HG03108 (cell line): ENCODE measurements at regions not wholly inside any gene's neighbourhood (a gene's known extent, or its start where the extent isn't known, plus 50 kb on each side); places are given as distances from the start of the nearest gene placed in this dataset.
"Not testable (repeated sequence)": the region's sequence is repeated elsewhere in the genome, so short reads cannot be mapped to it uniquely, and the experiment has no call there.

Experiments
- ATAC-seq: cut with Tn5 transposase; IDR thresholded peaks from one replicate; pipeline ENCODE4 v1.9.1; 2021; ENCODE audit warnings: moderate library complexity; ENCODE audit not compliant: unreplicated experiment

- no peak for ATAC-seq
These were observed 293.7 kb downstream of the BCL11A start for GRCh38 chr2:60259781-60260180.

- ATAC-seq, result no peak
These were observed 300.8 kb downstream of the BCL11A start for GRCh38 chr2:60252581-60253150.

GRCh38 chr2:60251247-60251646, 302.2 kb downstream of the BCL11A start:
- ATAC-seq, result no peak

GRCh38 chr2:60249879-60250278, 303.6 kb downstream of the BCL11A start:
- no peak for ATAC-seq

GRCh38 chr2:60247471-60247870, 306.0 kb downstream of the BCL11A start:
- no peak for ATAC-seq

- ATAC-seq, result no peak
These were observed 306.9 kb downstream of the BCL11A start for GRCh38 chr2:60246583-60246982.

GRCh38 chr2:60234274-60234986, 319.0 kb downstream of the BCL11A start:
- ATAC-seq, result no peak

- ATAC-seq, result no peak
These were observed 322.9 kb downstream of the BCL11A start for GRCh38 chr2:60230596-60230995.

- no peak for ATAC-seq
These were observed 323.4 kb downstream of the BCL11A start for GRCh38 chr2:60230037-60230436.

- ATAC-seq, result no peak
These were observed 326.5 kb downstream of the BCL11A start for GRCh38 chr2:60226943-60227342.

- no peak for ATAC-seq
These were observed 327.3 kb downstream of the BCL11A start for GRCh38 chr2:60226191-60226590.

- ATAC-seq, result no peak
These were observed 329.6 kb downstream of the BCL11A start for GRCh38 chr2:60223859-60224258.

- ATAC-seq, result no peak
These were observed 332.4 kb downstream of the BCL11A start for GRCh38 chr2:60221098-60221497.

GRCh38 chr2:60219536-60219935, 333.9 kb downstream of the BCL11A start:
- ATAC-seq, result no peak

GRCh38 chr2:60216452-60216995, 336.9 kb downstream of the BCL11A start:
- ATAC-seq, result no peak

- ATAC-seq, result no peak
These were observed 338.0 kb downstream of the BCL11A start for GRCh38 chr2:60215386-60215901.

GRCh38 chr2:60214626-60214875, 338.9 kb downstream of the BCL11A start:
- no peak for ATAC-seq

GRCh38 chr2:60213865-60214625, 339.4 kb downstream of the BCL11A start:
- ATAC-seq, result no peak

- no peak for ATAC-seq
These were observed 341.1 kb downstream of the BCL11A start for GRCh38 chr2:60212181-60212945.

GRCh38 chr2:60189006-60189405, 364.4 kb downstream of the BCL11A start:
- not testable (repeated sequence) for ATAC-seq

GRCh38 chr2:60175290-60175689, 378.2 kb downstream of the BCL11A start:
- no peak for ATAC-seq
